H9 (cell line): ENCODE measurements at regions not wholly inside any gene's neighbourhood (a gene's known extent, or its start where the extent isn't known, plus 50 kb on each side); places are given as distances from the start of the nearest gene placed in this dataset.

Experiments
- DNase-seq: peaks from one replicate; pipeline ENCODE4 v3.0.0-alpha.2; 2017
- H2AFZ ChIP-seq: one replicate; pipeline ENCODE4 v1.6.1; 2013; ENCODE audit warnings: mild to moderate bottlenecking, low read length, control low read depth, moderate library complexity
- H2AK5ac ChIP-seq: 2 replicates; pipeline ENCODE4 v1.6.1; 2013; ENCODE audit warnings: low read length, control low read depth, mixed read lengths; ENCODE audit not compliant: insufficient read length
- H2BK120ac ChIP-seq: one replicate; pipeline ENCODE4 v1.6.1; 2013; ENCODE audit warnings: low read depth, mild to moderate bottlenecking, low read length, control low read depth, inconsistent platforms; ENCODE audit not compliant: poor library complexity, severe bottlenecking
- H2BK12ac ChIP-seq: 2 replicates; pipeline ENCODE4 v1.6.1; 2013; ENCODE audit warnings: low read length, control low read depth, mixed read lengths, low read depth; ENCODE audit not compliant: insufficient read length
- H2BK15ac ChIP-seq: 2 replicates; pipeline ENCODE4 v1.6.1; 2013; ENCODE audit warnings: low read depth, low read length, control low read depth
- H2BK20ac ChIP-seq: one replicate; pipeline ENCODE4 v1.6.1; 2013; ENCODE audit warnings: low read depth, mild to moderate bottlenecking, low read length, control low read depth, inconsistent platforms; ENCODE audit not compliant: poor library complexity, severe bottlenecking
- H2BK5ac ChIP-seq: 2 replicates; pipeline ENCODE4 v1.6.1; 2013; ENCODE audit warnings: low read length, control low read depth, mixed read lengths; ENCODE audit not compliant: insufficient read length
- H3K14ac ChIP-seq: 2 replicates; pipeline ENCODE4 v1.6.1; 2013; ENCODE audit warnings: low read length, control low read depth; ENCODE audit not compliant: insufficient read depth
- H3K18ac ChIP-seq: 2 replicates; pipeline ENCODE4 v1.6.1; 2013; ENCODE audit warnings: low read depth, mild to moderate bottlenecking, mixed read lengths, low read length, control low read depth; ENCODE audit not compliant: insufficient read length
- H3K23ac ChIP-seq: 2 replicates; pipeline ENCODE4 v1.6.1; 2013; ENCODE audit warnings: low read length, control low read depth, mixed read lengths, low read depth; ENCODE audit not compliant: insufficient read length
- H3K23me2 ChIP-seq: 2 replicates; pipeline ENCODE4 v1.6.1; 2013; ENCODE audit warnings: low read depth, mild to moderate bottlenecking, mixed read lengths, low read length, control low read depth; ENCODE audit not compliant: insufficient read length, poor library complexity, severe bottlenecking
- H3K27ac ChIP-seq: 2 replicates; pipeline ENCODE4 v1.5.1; 2013; ENCODE audit warnings: low read length, control low read depth, mixed read lengths, low read depth; ENCODE audit not compliant: insufficient read length
- H3K27me3 ChIP-seq: 2 replicates; pipeline ENCODE4 v1.6.1; 2013; ENCODE audit warnings: low read length, control low read depth, inconsistent platforms; ENCODE audit not compliant: insufficient read depth
- H3K4ac ChIP-seq: 2 replicates; pipeline ENCODE4 v1.6.1; 2013; ENCODE audit warnings: low read depth, mild to moderate bottlenecking, control low read depth, inconsistent platforms, low read length, moderate library complexity
- H3K4me1 ChIP-seq: 2 replicates; pipeline ENCODE4 v1.6.1; 2013; ENCODE audit warnings: low read length, control low read depth, inconsistent platforms; ENCODE audit not compliant: insufficient read depth
- H3K4me2 ChIP-seq: 2 replicates; pipeline ENCODE4 v1.6.1; 2013; ENCODE audit warnings: low read length, control low read depth, mixed read lengths; ENCODE audit not compliant: insufficient read length, insufficient read depth
- H3K56ac ChIP-seq: 2 replicates; pipeline ENCODE4 v1.6.1; 2013; ENCODE audit warnings: low read depth, mild to moderate bottlenecking, mixed read lengths, low read length, control low read depth; ENCODE audit not compliant: insufficient read length
- H3K79me1 ChIP-seq: 2 replicates; pipeline ENCODE4 v1.6.1; 2013; ENCODE audit warnings: low read depth, mild to moderate bottlenecking, moderate library complexity, low read length, control low read depth, inconsistent platforms; ENCODE audit not compliant: insufficient read depth, poor library complexity, severe bottlenecking
- H3K79me2 ChIP-seq: 2 replicates; pipeline ENCODE4 v1.6.1; 2013; ENCODE audit warnings: low read length, control low read depth, inconsistent platforms; ENCODE audit not compliant: insufficient read depth
- H3K9ac ChIP-seq: 2 replicates; pipeline ENCODE4 v1.6.1; 2013; ENCODE audit warnings: low read length, control low read depth, mixed read lengths; ENCODE audit not compliant: insufficient read length; ENCODE audit errors: extremely low read depth
- H3K9me3 ChIP-seq: one replicate; pipeline ENCODE4 v1.6.1; 2013; ENCODE audit warnings: low read depth, low read length, inconsistent platforms; ENCODE audit not compliant: control insufficient read depth
- H3T11ph ChIP-seq: one replicate; pipeline ENCODE4 v1.6.1; 2013; ENCODE audit warnings: mild to moderate bottlenecking, low read length, control low read depth, inconsistent platforms
- H4K20me1 ChIP-seq: one replicate; pipeline ENCODE4 v1.6.1; 2013; ENCODE audit not compliant: control insufficient read depth, insufficient read length, insufficient read depth
- H4K5ac ChIP-seq: 2 replicates; pipeline ENCODE4 v1.6.1; 2013; ENCODE audit warnings: low read depth, mild to moderate bottlenecking, mixed read lengths, low read length, control low read depth; ENCODE audit not compliant: insufficient read length
- H4K8ac ChIP-seq: replicated peaks from 2 replicates; pipeline ENCODE4 v1.6.1; 2013; ENCODE audit warnings: low read length, control low read depth, mixed read lengths, low read depth; ENCODE audit not compliant: insufficient read length
- H4K91ac ChIP-seq: 2 replicates; pipeline ENCODE4 v1.6.1; 2013; ENCODE audit warnings: low read depth, mild to moderate bottlenecking, moderate library complexity, mixed read lengths, low read length, control low read depth; ENCODE audit not compliant: insufficient read length
- H3K27ac Mint-ChIP-seq, 3 experiments: 2 replicates in 2 of 3; 3 replicates in 1 of 3; pipeline ENCODE4 v1.8.0; 2020 to 2021; ENCODE audit warnings: mixed read lengths in 3 of 3, mild to moderate bottlenecking in 1 of 3, moderate library complexity in 1 of 3
- H3K27me3 Mint-ChIP-seq: 2 replicates; pipeline ENCODE4 v1.8.0; 2021; ENCODE audit warnings: low read depth, mild to moderate bottlenecking, moderate library complexity, mixed read lengths
- H3K36me3 Mint-ChIP-seq, 3 experiments: 2 replicates in 2 of 3; 3 replicates in 1 of 3; pipeline ENCODE4 v1.8.0; 2020 to 2021; ENCODE audit warnings: low read depth in 3 of 3, mixed read lengths in 3 of 3; ENCODE audit not compliant: insufficient read depth in 1 of 3
- H3K4me1 Mint-ChIP-seq, 2 experiments: 2 replicates each; pipeline ENCODE4 v1.8.0; 2020; ENCODE audit warnings: mixed read lengths in 2 of 2
- H3K4me3 Mint-ChIP-seq, 2 experiments: 2 replicates in 1 of 2; 3 replicates in 1 of 2; pipeline ENCODE4 v1.8.0; 2020 to 2021; ENCODE audit warnings: mild to moderate bottlenecking in 2 of 2, mixed read lengths in 2 of 2, moderate library complexity in 1 of 2
- H3K9me3 Mint-ChIP-seq, 2 experiments: 2 replicates in 1 of 2; 3 replicates in 1 of 2; pipeline ENCODE4 v1.8.0; 2020; ENCODE audit warnings: mild to moderate bottlenecking in 2 of 2, mixed read lengths in 2 of 2, moderate library complexity in 1 of 2
- WGBS: extraction: QIAGEN DNeasy Blood & Tissue Kit; methylation state at CpG from one replicate; pipeline ENCODE4 v1.1.7; 2013; ENCODE audit warnings: missing lambda C conversion rate, low lambda C conversion rate, mixed read lengths; ENCODE audit not compliant: insufficient read length; ENCODE audit errors: extremely low coverage; 5-methylcytosine and 5-hydroxymethylcytosine counted together
- TF ChIP-seq, protein P1 (sequence below): fragments of 200-600 bp; sonication (generic); conservative IDR thresholded peaks from 3 replicates; pipeline ENCODE4 v1.8.0; 2021; ENCODE audit warnings: antibody characterized with exemption, mild to moderate bottlenecking

DNA sequence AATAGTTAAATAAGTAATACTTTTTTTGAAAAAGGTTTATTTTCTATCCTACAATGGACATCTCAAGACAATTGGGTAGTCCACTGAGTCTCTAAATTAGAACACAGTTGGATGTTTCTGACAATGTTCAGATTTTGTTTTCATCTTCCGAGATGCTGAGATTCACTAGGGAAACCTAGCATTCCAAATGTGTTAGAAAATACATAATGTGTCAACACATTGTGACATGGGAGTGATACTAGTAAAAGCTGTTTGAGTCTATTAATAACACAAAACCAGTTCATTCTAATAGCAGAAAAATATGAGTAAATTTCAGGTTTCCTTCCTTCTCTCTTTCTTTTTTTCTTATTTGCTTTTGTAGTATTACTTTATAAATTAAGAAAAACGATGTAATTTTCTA lies 68.2 kb upstream of the CDH10 start:
- Histone ChIP-seq H3K18ac (no peak overlapping the region), H3K4ac (no peak overlapping the region), H3K23me2 (no peaks in the 10 kb centered on the region), H3K27ac (no peak overlapping the region), H4K8ac (no peak overlapping the region), H3K23ac (no peak overlapping the region), H3K27me3 (no peaks in the 10 kb centered on the region), H2AFZ (no peak overlapping the region), H4K91ac (no peak overlapping the region), H2BK15ac (no peak overlapping the region), H2BK5ac (no peak overlapping the region), H2BK120ac (no peak overlapping the region), H3K9me3 (no peaks in the 10 kb centered on the region), H2AK5ac (no peak overlapping the region), H2BK12ac (no peak overlapping the region), H3T11ph (no peak overlapping the region), H4K20me1 (no peaks in the 10 kb centered on the region), H3K79me2 (no peaks in the 10 kb centered on the region), H2BK20ac (no peak overlapping the region), H3K4me1 (no peaks in the 10 kb centered on the region), H3K56ac (no peak overlapping the region), H3K14ac (no peak overlapping the region), H4K5ac (no peak overlapping the region), H3K9ac (no peak overlapping the region), H3K4me2 (no peak overlapping the region), H3K79me1 (no peaks in the 10 kb centered on the region)
- WGBS: no CpG with 5 or more reads among the region's 2 CpGs
- Mint-ChIP-seq H3K4me1 (no peaks in the 10 kb centered on the region), H3K27me3 (no peaks in the 10 kb centered on the region), H3K36me3 (no peaks in the 10 kb centered on the region), H3K9me3 (no peaks in the 10 kb centered on the region; a peak in 1 of 5 replicates), H3K27ac (no peak overlapping the region), H3K4me3 (no peak overlapping the region)
- TF ChIP-seq, protein P1, sequence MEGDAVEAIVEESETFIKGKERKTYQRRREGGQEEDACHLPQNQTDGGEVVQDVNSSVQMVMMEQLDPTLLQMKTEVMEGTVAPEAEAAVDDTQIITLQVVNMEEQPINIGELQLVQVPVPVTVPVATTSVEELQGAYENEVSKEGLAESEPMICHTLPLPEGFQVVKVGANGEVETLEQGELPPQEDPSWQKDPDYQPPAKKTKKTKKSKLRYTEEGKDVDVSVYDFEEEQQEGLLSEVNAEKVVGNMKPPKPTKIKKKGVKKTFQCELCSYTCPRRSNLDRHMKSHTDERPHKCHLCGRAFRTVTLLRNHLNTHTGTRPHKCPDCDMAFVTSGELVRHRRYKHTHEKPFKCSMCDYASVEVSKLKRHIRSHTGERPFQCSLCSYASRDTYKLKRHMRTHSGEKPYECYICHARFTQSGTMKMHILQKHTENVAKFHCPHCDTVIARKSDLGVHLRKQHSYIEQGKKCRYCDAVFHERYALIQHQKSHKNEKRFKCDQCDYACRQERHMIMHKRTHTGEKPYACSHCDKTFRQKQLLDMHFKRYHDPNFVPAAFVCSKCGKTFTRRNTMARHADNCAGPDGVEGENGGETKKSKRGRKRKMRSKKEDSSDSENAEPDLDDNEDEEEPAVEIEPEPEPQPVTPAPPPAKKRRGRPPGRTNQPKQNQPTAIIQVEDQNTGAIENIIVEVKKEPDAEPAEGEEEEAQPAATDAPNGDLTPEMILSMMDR: no peak
- DNase-seq: no peak
